ENCODE measurements at regions not wholly inside any gene's neighbourhood (a gene's known extent, or its start where the extent isn't known, plus 50 kb on each side); places are given as distances from the start of the nearest gene placed in this dataset.
"Not testable (repeated sequence)": the region's sequence is repeated elsewhere in the genome, so short reads cannot be mapped to it uniquely, and the experiment has no call there.

- DNase-seq: no peak
Measured at GRCh38 chr9:104276709-104277245, 182.7 kb downstream of the SMC2 start.

- DNase-seq: no peak
Measured at GRCh38 chr9:104278929-104279496, 184.9 kb downstream of the SMC2 start.

- no peak for DNase-seq
Measured at GRCh38 chr9:104279535-104280177, 185.5 kb downstream of the SMC2 start.

GRCh38 chr9:104280178-104280560 lies 186.1 kb downstream of the SMC2 start:
- no peak for DNase-seq

- DNase-seq: no peak
Measured at GRCh38 chr9:104280711-104281110, 186.6 kb downstream of the SMC2 start.

GRCh38 chr9:104286187-104286586 lies 192.1 kb downstream of the SMC2 start:
- no peak for DNase-seq

- no peak for DNase-seq
Measured at GRCh38 chr9:104286799-104287198, 192.7 kb downstream of the SMC2 start.

GRCh38 chr9:104287253-104287878 lies 193.3 kb downstream of the SMC2 start:
- DNase-seq: no peak

- no peak for DNase-seq
Measured at GRCh38 chr9:104293877-104294276, 199.8 kb downstream of the SMC2 start.

GRCh38 chr9:104300124-104300523 lies 203.9 kb upstream of the OR13F1 start:
- DNase-seq: no peak

- no peak for DNase-seq
Measured at GRCh38 chr9:104301755-104302154, 202.3 kb upstream of the OR13F1 start.

- DNase-seq: no peak
Measured at GRCh38 chr9:104302775-104303174, 201.3 kb upstream of the OR13F1 start.

- DNase-seq: no peak
Measured at GRCh38 chr9:104304925-104305324, 199.1 kb upstream of the OR13F1 start.

- DNase-seq: no peak
Measured at GRCh38 chr9:104313396-104314110, 190.5 kb upstream of the OR13F1 start.

GRCh38 chr9:104316201-104317009 lies 187.7 kb upstream of the OR13F1 start:
- DNase-seq: not testable (repeated sequence)

GRCh38 chr9:104319198-104319597 lies 184.9 kb upstream of the OR13F1 start:
- no peak for DNase-seq

- no peak for DNase-seq
Measured at GRCh38 chr9:104319685-104320084, 184.4 kb upstream of the OR13F1 start.

GRCh38 chr9:104322596-104322995 lies 181.5 kb upstream of the OR13F1 start:
- DNase-seq: no peak

GRCh38 chr9:104323967-104324694 lies 179.9 kb upstream of the OR13F1 start:
- not testable (repeated sequence) for DNase-seq

- DNase-seq: no peak
Measured at GRCh38 chr9:104326912-104327311, 177.2 kb upstream of the OR13F1 start.

- DNase-seq: no peak
Measured at GRCh38 chr9:104329245-104329644, 174.8 kb upstream of the OR13F1 start.

GRCh38 chr9:104330841-104331240 lies 173.2 kb upstream of the OR13F1 start:
- DNase-seq: no peak

Data from activated CD4-positive, alpha-beta T cell treated with anti-CD3 and anti-CD28 coated beads, Interleukin-2, Interleukin-6, amounts not matched to agents 100 ng/mL and 50 ng/mL, durations not matched to agents 16 hours and 8 hours (primary cell).